H9 (cell line): ENCODE measurements at regions not wholly inside any gene's neighbourhood (a gene's known extent, or its start where the extent isn't known, plus 50 kb on each side); places are given as distances from the start of the nearest gene placed in this dataset.

Experiments used
- DNase-seq: peaks from one replicate; pipeline ENCODE4 v3.0.0-alpha.2; 2017
- H2AFZ ChIP-seq: one replicate; pipeline ENCODE4 v1.6.1; 2013; ENCODE audit warnings: mild to moderate bottlenecking, low read length, control low read depth, moderate library complexity
- H2AK5ac ChIP-seq: 2 replicates; pipeline ENCODE4 v1.6.1; 2013; ENCODE audit warnings: low read length, control low read depth, mixed read lengths; ENCODE audit not compliant: insufficient read length
- H2BK120ac ChIP-seq: one replicate; pipeline ENCODE4 v1.6.1; 2013; ENCODE audit warnings: low read depth, mild to moderate bottlenecking, low read length, control low read depth, inconsistent platforms; ENCODE audit not compliant: poor library complexity, severe bottlenecking
- H2BK12ac ChIP-seq: 2 replicates; pipeline ENCODE4 v1.6.1; 2013; ENCODE audit warnings: low read length, control low read depth, mixed read lengths, low read depth; ENCODE audit not compliant: insufficient read length
- H2BK15ac ChIP-seq: 2 replicates; pipeline ENCODE4 v1.6.1; 2013; ENCODE audit warnings: low read depth, low read length, control low read depth
- H2BK20ac ChIP-seq: one replicate; pipeline ENCODE4 v1.6.1; 2013; ENCODE audit warnings: low read depth, mild to moderate bottlenecking, low read length, control low read depth, inconsistent platforms; ENCODE audit not compliant: poor library complexity, severe bottlenecking
- H2BK5ac ChIP-seq: 2 replicates; pipeline ENCODE4 v1.6.1; 2013; ENCODE audit warnings: low read length, control low read depth, mixed read lengths; ENCODE audit not compliant: insufficient read length
- H3K14ac ChIP-seq: 2 replicates; pipeline ENCODE4 v1.6.1; 2013; ENCODE audit warnings: low read length, control low read depth; ENCODE audit not compliant: insufficient read depth
- H3K18ac ChIP-seq: 2 replicates; pipeline ENCODE4 v1.6.1; 2013; ENCODE audit warnings: low read depth, mild to moderate bottlenecking, mixed read lengths, low read length, control low read depth; ENCODE audit not compliant: insufficient read length
- H3K23ac ChIP-seq: 2 replicates; pipeline ENCODE4 v1.6.1; 2013; ENCODE audit warnings: low read length, control low read depth, mixed read lengths, low read depth; ENCODE audit not compliant: insufficient read length
- H3K23me2 ChIP-seq: 2 replicates; pipeline ENCODE4 v1.6.1; 2013; ENCODE audit warnings: low read depth, mild to moderate bottlenecking, mixed read lengths, low read length, control low read depth; ENCODE audit not compliant: insufficient read length, poor library complexity, severe bottlenecking
- H3K27ac ChIP-seq: 2 replicates; pipeline ENCODE4 v1.5.1; 2013; ENCODE audit warnings: low read length, control low read depth, mixed read lengths, low read depth; ENCODE audit not compliant: insufficient read length
- H3K27me3 ChIP-seq: 2 replicates; pipeline ENCODE4 v1.6.1; 2013; ENCODE audit warnings: low read length, control low read depth, inconsistent platforms; ENCODE audit not compliant: insufficient read depth
- H3K4ac ChIP-seq: 2 replicates; pipeline ENCODE4 v1.6.1; 2013; ENCODE audit warnings: low read depth, mild to moderate bottlenecking, control low read depth, inconsistent platforms, low read length, moderate library complexity
- H3K4me1 ChIP-seq: 2 replicates; pipeline ENCODE4 v1.6.1; 2013; ENCODE audit warnings: low read length, control low read depth, inconsistent platforms; ENCODE audit not compliant: insufficient read depth
- H3K4me2 ChIP-seq: 2 replicates; pipeline ENCODE4 v1.6.1; 2013; ENCODE audit warnings: low read length, control low read depth, mixed read lengths; ENCODE audit not compliant: insufficient read length, insufficient read depth
- H3K56ac ChIP-seq: 2 replicates; pipeline ENCODE4 v1.6.1; 2013; ENCODE audit warnings: low read depth, mild to moderate bottlenecking, mixed read lengths, low read length, control low read depth; ENCODE audit not compliant: insufficient read length
- H3K79me1 ChIP-seq: 2 replicates; pipeline ENCODE4 v1.6.1; 2013; ENCODE audit warnings: low read depth, mild to moderate bottlenecking, moderate library complexity, low read length, control low read depth, inconsistent platforms; ENCODE audit not compliant: insufficient read depth, poor library complexity, severe bottlenecking
- H3K79me2 ChIP-seq: 2 replicates; pipeline ENCODE4 v1.6.1; 2013; ENCODE audit warnings: low read length, control low read depth, inconsistent platforms; ENCODE audit not compliant: insufficient read depth
- H3K9ac ChIP-seq: 2 replicates; pipeline ENCODE4 v1.6.1; 2013; ENCODE audit warnings: low read length, control low read depth, mixed read lengths; ENCODE audit not compliant: insufficient read length; ENCODE audit errors: extremely low read depth
- H3K9me3 ChIP-seq: one replicate; pipeline ENCODE4 v1.6.1; 2013; ENCODE audit warnings: low read depth, low read length, inconsistent platforms; ENCODE audit not compliant: control insufficient read depth
- H3T11ph ChIP-seq: one replicate; pipeline ENCODE4 v1.6.1; 2013; ENCODE audit warnings: mild to moderate bottlenecking, low read length, control low read depth, inconsistent platforms
- H4K20me1 ChIP-seq: one replicate; pipeline ENCODE4 v1.6.1; 2013; ENCODE audit not compliant: control insufficient read depth, insufficient read length, insufficient read depth
- H4K5ac ChIP-seq: 2 replicates; pipeline ENCODE4 v1.6.1; 2013; ENCODE audit warnings: low read depth, mild to moderate bottlenecking, mixed read lengths, low read length, control low read depth; ENCODE audit not compliant: insufficient read length
- H4K8ac ChIP-seq: replicated peaks from 2 replicates; pipeline ENCODE4 v1.6.1; 2013; ENCODE audit warnings: low read length, control low read depth, mixed read lengths, low read depth; ENCODE audit not compliant: insufficient read length
- H4K91ac ChIP-seq: 2 replicates; pipeline ENCODE4 v1.6.1; 2013; ENCODE audit warnings: low read depth, mild to moderate bottlenecking, moderate library complexity, mixed read lengths, low read length, control low read depth; ENCODE audit not compliant: insufficient read length
- H3K27ac Mint-ChIP-seq, 3 experiments: 2 replicates in 2 of 3; 3 replicates in 1 of 3; pipeline ENCODE4 v1.8.0; 2020 to 2021; ENCODE audit warnings: mixed read lengths in 3 of 3, mild to moderate bottlenecking in 1 of 3, moderate library complexity in 1 of 3
- H3K27me3 Mint-ChIP-seq: 2 replicates; pipeline ENCODE4 v1.8.0; 2021; ENCODE audit warnings: low read depth, mild to moderate bottlenecking, moderate library complexity, mixed read lengths
- H3K36me3 Mint-ChIP-seq, 3 experiments: 2 replicates in 2 of 3; 3 replicates in 1 of 3; pipeline ENCODE4 v1.8.0; 2020 to 2021; ENCODE audit warnings: low read depth in 3 of 3, mixed read lengths in 3 of 3; ENCODE audit not compliant: insufficient read depth in 1 of 3
- H3K4me1 Mint-ChIP-seq, 2 experiments: 2 replicates each; pipeline ENCODE4 v1.8.0; 2020; ENCODE audit warnings: mixed read lengths in 2 of 2
- H3K4me3 Mint-ChIP-seq, 2 experiments: 2 replicates in 1 of 2; 3 replicates in 1 of 2; pipeline ENCODE4 v1.8.0; 2020 to 2021; ENCODE audit warnings: mild to moderate bottlenecking in 2 of 2, mixed read lengths in 2 of 2, moderate library complexity in 1 of 2
- H3K9me3 Mint-ChIP-seq, 2 experiments: 2 replicates in 1 of 2; 3 replicates in 1 of 2; pipeline ENCODE4 v1.8.0; 2020; ENCODE audit warnings: mild to moderate bottlenecking in 2 of 2, mixed read lengths in 2 of 2, moderate library complexity in 1 of 2
- TF ChIP-seq, protein P1 (sequence below): fragments of 200-600 bp; sonication (generic); conservative IDR thresholded peaks from 3 replicates; pipeline ENCODE4 v1.8.0; 2021; ENCODE audit warnings: antibody characterized with exemption, mild to moderate bottlenecking

DNA sequence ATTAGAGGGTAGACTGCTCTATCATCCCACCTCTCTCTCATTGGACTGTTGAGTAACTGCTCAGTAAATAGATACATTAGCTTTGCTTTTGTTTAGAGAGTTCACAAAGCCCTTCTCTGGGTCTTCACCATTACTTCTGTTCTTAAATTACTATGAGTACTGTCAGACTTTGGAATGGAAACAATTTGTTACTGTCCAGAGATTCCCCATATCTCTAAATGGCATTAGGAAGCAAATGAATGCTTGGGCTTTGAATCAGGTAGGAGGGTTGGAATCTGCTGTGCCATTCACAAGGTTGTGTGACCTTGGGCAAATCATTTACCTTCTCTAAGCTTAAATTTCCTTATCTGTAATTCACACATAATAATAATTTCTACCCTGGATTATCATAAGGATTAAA, 541.0 kb upstream of the FZD8 start:
- Histone ChIP-seq H3K4ac (no peak overlapping the region), H4K91ac (no peak overlapping the region), H4K20me1 (no peaks in the 10 kb centered on the region), H3K23me2 (no peaks in the 10 kb centered on the region), H3K18ac (no peak overlapping the region), H3T11ph (no peak overlapping the region), H4K8ac (no peak overlapping the region), H3K27ac (no peak overlapping the region), H3K79me1 (no peaks in the 10 kb centered on the region), H3K14ac (no peak overlapping the region), H2BK15ac (no peak overlapping the region), H4K5ac (no peak overlapping the region), H3K9me3 (no peaks in the 10 kb centered on the region), H2AK5ac (no peak overlapping the region), H2BK120ac (no peak overlapping the region), H2AFZ (no peak overlapping the region), H2BK12ac (no peak overlapping the region), H2BK20ac (no peak overlapping the region), H3K27me3 (no peaks in the 10 kb centered on the region), H3K23ac (no peak overlapping the region), H3K4me2 (no peak overlapping the region), H3K56ac (no peak overlapping the region), H3K79me2 (no peaks in the 10 kb centered on the region), H3K4me1 (no peaks in the 10 kb centered on the region), H3K9ac (no peak overlapping the region), H2BK5ac (no peak overlapping the region)
- Mint-ChIP-seq H3K27me3 (peaks cover 54% of the 10 kb centered on the region), H3K9me3 (peaks cover 0 to 3% of the 10 kb centered on the region in 2 experiments; a peak in 3 of 5 replicates), H3K4me1 (peaks cover 22% of the 10 kb centered on the region in 2 experiments), H3K27ac (no peak overlapping the region), H3K4me3 (no peak overlapping the region), H3K36me3 (no peaks in the 10 kb centered on the region; a peak in 1 of 7 replicates)
- TF ChIP-seq, protein P1, sequence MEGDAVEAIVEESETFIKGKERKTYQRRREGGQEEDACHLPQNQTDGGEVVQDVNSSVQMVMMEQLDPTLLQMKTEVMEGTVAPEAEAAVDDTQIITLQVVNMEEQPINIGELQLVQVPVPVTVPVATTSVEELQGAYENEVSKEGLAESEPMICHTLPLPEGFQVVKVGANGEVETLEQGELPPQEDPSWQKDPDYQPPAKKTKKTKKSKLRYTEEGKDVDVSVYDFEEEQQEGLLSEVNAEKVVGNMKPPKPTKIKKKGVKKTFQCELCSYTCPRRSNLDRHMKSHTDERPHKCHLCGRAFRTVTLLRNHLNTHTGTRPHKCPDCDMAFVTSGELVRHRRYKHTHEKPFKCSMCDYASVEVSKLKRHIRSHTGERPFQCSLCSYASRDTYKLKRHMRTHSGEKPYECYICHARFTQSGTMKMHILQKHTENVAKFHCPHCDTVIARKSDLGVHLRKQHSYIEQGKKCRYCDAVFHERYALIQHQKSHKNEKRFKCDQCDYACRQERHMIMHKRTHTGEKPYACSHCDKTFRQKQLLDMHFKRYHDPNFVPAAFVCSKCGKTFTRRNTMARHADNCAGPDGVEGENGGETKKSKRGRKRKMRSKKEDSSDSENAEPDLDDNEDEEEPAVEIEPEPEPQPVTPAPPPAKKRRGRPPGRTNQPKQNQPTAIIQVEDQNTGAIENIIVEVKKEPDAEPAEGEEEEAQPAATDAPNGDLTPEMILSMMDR: no peak
- DNase-seq: no peak
